Thyroid gland (tissue), 4 donors: ENCODE measurements at regions not wholly inside any gene's neighbourhood (a gene's known extent, or its start where the extent isn't known, plus 50 kb on each side); places are given as distances from the start of the nearest gene placed in this dataset.
"Not testable (repeated sequence)": the region's sequence is repeated elsewhere in the genome, so short reads cannot be mapped to it uniquely, and the experiment has no call there.

Source experiments
- DNase-seq, 2 donors: peaks; one replicate each; pipeline ENCODE4 v3.0.0-alpha.2; 2019
- H3K27ac ChIP-seq, 3 donors: fragments of 200-600 bp; sonication (generic); 1 replicate in 2 of 3; 2 replicates in 1 of 3; pipeline ENCODE4 v1.5.1; 2016 to 2019; ENCODE audit warnings: mild to moderate bottlenecking in 1 of 3, moderate library complexity in 1 of 3
- H3K27me3 ChIP-seq: fragments of 200-600 bp; sonication (generic); one replicate; pipeline ENCODE4 v1.5.1; 2019
- H3K36me3 ChIP-seq, 2 donors: fragments of 200-600 bp; sonication (generic); one replicate each; pipeline ENCODE4 v1.5.1; 2016 to 2019
- H3K4me1 ChIP-seq, 2 donors: fragments of 200-600 bp; sonication (generic); one replicate each; pipeline ENCODE4 v1.5.1; 2017 to 2019
- H3K4me3 ChIP-seq, 3 donors: fragments of 200-600 bp; sonication (generic); replicated peaks in 1 of 3; 1 replicate in 2 of 3; 2 replicates in 1 of 3; pipeline ENCODE4 v1.5.1; 2016; ENCODE audit warnings: mild to moderate bottlenecking in 1 of 3
- H3K9me3 ChIP-seq: fragments of 200-600 bp; sonication (generic); one replicate; pipeline ENCODE4 v1.5.1; 2017
- POLR2A ChIP-seq, 2 donors: fragments of 450-650 bp; IDR thresholded peaks; one replicate each; pipeline ENCODE4 v1.6.1; 2017; ENCODE audit warnings: antibody characterized with exemption in 2 of 2, mild to moderate bottlenecking in 2 of 2, moderate library complexity in 1 of 2
- WGBS, 2 donors: methylation state at CpG; one replicate each; pipeline ENCODE4 v1.1.5; 2017; 5-methylcytosine and 5-hydroxymethylcytosine counted together
- intact Hi-C: fragments of 100-400 bp; cut with DNase I; formaldehyde crosslinking; loops from one replicate; pipeline ENCODE4 v1.15.1; 2023
- TF ChIP-seq, protein P1 (sequence below), 6 experiments: fragments of 200-600 bp in 3 of 6; fragments of 450-650 bp in 3 of 6; sonication (generic) in 3 of 6; IDR thresholded peaks; one replicate each; pipeline ENCODE4 v1.5.1; 2016 to 2019; ENCODE audit warnings: antibody characterized with exemption in 6 of 6, mild to moderate bottlenecking in 2 of 6, inconsistent platforms in 1 of 6, moderate library complexity in 1 of 6

DNA sequence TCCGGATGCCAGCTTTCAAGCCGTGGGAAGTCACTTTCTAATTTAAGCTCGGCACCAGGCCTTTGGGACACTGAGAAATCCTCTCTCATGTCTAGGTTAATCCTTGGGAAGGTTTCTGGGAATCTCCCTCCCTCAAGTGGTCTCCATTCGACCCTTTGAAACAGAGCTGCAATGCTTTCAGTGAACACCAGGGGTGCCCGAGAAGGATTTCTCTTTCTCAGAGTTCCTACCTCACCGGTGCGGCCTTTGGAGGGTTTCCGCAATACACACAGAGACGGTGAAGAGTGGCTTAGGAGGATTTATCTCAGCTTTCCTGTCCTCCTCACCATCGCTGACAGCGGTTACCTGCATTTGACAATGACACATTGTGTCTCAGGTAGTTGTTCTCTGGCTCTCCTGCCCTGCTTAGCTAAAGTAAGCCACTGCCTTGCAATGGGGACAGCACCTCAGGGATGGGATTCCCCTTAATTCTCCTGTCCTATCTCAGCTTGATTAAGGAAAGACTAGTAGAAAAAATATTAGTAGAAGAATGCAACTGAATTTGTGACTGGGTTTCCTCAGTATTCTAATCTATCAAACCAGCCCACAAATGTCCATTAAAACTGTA lies 180.6 kb downstream of the GABRG2 start:
- no peak for TF ChIP-seq POLR2A (IDR thresholded peaks at IDR 0.05)
- TF ChIP-seq, protein P1, sequence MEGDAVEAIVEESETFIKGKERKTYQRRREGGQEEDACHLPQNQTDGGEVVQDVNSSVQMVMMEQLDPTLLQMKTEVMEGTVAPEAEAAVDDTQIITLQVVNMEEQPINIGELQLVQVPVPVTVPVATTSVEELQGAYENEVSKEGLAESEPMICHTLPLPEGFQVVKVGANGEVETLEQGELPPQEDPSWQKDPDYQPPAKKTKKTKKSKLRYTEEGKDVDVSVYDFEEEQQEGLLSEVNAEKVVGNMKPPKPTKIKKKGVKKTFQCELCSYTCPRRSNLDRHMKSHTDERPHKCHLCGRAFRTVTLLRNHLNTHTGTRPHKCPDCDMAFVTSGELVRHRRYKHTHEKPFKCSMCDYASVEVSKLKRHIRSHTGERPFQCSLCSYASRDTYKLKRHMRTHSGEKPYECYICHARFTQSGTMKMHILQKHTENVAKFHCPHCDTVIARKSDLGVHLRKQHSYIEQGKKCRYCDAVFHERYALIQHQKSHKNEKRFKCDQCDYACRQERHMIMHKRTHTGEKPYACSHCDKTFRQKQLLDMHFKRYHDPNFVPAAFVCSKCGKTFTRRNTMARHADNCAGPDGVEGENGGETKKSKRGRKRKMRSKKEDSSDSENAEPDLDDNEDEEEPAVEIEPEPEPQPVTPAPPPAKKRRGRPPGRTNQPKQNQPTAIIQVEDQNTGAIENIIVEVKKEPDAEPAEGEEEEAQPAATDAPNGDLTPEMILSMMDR (IDR thresholded peaks at IDR 0.05) = peak in 1 of 6 experiments; percentile 31
- no peak for DNase-seq
- WGBS, 2 donors = 61 to 68% methylated on average over 11 of the region's 11 CpGs
- Histone ChIP-seq H3K4me3 (no peak overlapping the region), H3K4me1 (no peaks in the 10 kb centered on the region), H3K27ac (no peak overlapping the region), H3K36me3 (no peaks in the 10 kb centered on the region), H3K9me3 (no peaks in the 10 kb centered on the region), H3K27me3 (no peaks in the 10 kb centered on the region)
- intact Hi-C loops = no loop called here

DNA sequence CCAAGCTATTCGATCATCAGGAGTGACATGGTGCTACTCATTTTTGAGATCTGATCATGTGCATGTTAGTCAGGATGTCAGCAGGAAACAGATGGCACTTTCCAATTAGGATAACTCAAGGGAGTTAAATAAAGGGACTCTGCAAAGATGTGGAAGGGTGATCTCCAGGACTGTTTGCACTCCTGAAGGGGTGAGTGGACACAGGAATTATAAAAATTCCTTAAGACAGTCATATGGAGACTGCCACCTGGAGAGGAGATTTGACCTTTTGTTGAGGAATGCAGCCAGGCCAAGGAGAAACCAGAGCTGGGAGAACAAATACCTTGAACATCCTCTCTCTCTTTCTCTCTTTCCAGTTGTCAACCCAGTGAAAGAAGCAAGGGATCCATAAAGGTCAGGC lies 189.1 kb downstream of the GABRG2 start:
- H3K9me3 ChIP-seq = no peaks in the 10 kb centered on the region
- TF ChIP-seq, protein P1 (IDR thresholded peaks at IDR 0.05) = no peak
- TF ChIP-seq POLR2A (IDR thresholded peaks at IDR 0.05) = no peak
- no peak overlapping the region for H3K27ac ChIP-seq
- intact Hi-C loops = no loop called here
- H3K36me3 ChIP-seq = no peaks in the 10 kb centered on the region
- H3K4me1 ChIP-seq = no peaks in the 10 kb centered on the region
- H3K4me3 ChIP-seq = no peak overlapping the region
- no peaks in the 10 kb centered on the region for H3K27me3 ChIP-seq
- DNase-seq = no peak
- WGBS, 2 donors = 78 to 83% methylated on average over 1 of the region's 1 CpG

DNA sequence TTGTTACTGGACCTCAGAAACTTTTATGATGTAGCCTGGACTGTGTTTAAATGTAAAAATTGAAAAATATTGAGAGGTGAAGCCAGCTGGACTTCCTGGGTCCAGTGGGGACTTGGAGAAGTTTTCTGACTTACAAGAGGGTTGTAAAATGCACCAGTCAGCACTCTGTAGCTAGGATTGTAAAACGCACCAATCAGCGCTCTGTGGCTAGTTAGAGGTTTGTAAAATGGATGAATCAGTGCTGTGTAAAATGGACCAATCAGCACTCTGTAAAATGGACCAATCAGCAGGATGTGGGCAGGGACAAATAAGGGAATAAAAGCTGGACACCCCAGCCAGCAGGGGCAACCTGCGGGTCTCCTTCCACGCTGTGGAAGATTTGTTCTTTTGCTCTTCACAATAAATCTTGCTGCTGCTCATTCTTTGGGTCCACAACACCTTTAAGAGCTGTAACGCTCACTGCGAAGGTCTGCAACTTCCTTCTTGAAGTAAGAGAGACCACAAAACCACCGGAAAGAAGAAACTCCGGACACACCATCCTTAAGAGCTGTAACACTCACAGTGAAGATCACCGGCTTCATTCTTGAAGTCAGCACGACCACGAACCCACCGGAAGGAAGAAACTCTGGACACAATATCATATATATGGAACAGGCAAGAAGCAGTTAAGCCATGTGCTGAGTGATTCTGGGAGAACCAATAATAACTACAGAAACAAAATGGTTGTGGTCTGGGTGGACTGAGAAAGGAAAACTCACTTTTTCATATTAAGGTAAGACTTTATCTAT lies 201.3 kb downstream of the GABRG2 start:
- DNase-seq = no peak
- TF ChIP-seq POLR2A (IDR thresholded peaks at IDR 0.05) = no peak
- TF ChIP-seq, protein P1 (IDR thresholded peaks at IDR 0.05) = no peak
- no peaks in the 10 kb centered on the region for H3K27me3 ChIP-seq
- 90% methylated on average over 12 of the region's 12 CpGs for WGBS, 2 donors
- no peaks in the 10 kb centered on the region for H3K36me3 ChIP-seq
- H3K4me3 ChIP-seq = no peak overlapping the region
- H3K27ac ChIP-seq = no peak overlapping the region
- no peaks in the 10 kb centered on the region for H3K9me3 ChIP-seq
- intact Hi-C loops = no loop called here
- H3K4me1 ChIP-seq = no peaks in the 10 kb centered on the region

- Histone ChIP-seq H3K27me3 (no peaks in the 10 kb centered on the region), H3K4me3 (no peak overlapping the region), H3K36me3 (no peaks in the 10 kb centered on the region), H3K9me3 (no peaks in the 10 kb centered on the region), H3K27ac (no peak overlapping the region), H3K4me1 (peaks cover 0 to 8% of the 10 kb centered on the region in 2 donors)
- intact Hi-C loops = no loop called here
- no peak for DNase-seq
- TF ChIP-seq POLR2A (IDR thresholded peaks at IDR 0.05) = no peak
- TF ChIP-seq, protein P1 (IDR thresholded peaks at IDR 0.05) = no peak
- WGBS, 2 donors = 90 to 100% methylated on average over 1 of the region's 1 CpG
Observed at GRCh38 chr5:162272417-162272816, 204.8 kb downstream of the GABRG2 start.

DNA sequence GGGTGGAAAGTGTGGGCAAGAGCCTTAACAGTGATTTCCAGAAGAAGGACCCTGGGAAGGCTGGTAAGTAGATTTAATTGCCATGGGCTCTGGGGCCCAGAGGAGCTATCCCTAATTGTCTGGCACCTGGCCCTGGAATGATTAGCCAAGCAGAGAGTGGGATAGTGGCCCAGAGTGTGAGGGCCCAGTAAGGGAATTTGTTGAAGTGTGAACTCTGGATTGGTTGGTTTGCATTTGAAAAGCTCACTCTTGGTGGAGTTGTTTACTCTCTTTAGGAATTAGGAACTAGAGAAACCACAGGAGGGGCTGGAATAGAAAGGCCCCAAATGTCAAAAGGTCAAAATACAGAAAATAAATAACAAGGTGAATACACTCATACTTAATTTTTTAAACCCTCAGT lies 207.1 kb downstream of the GABRG2 start:
- Histone ChIP-seq H3K4me1 (peaks cover 0 to 8% of the 10 kb centered on the region in 2 donors), H3K4me3 (no peak overlapping the region), H3K27ac (no peak overlapping the region), H3K36me3 (no peaks in the 10 kb centered on the region), H3K9me3 (no peaks in the 10 kb centered on the region), H3K27me3 (no peaks in the 10 kb centered on the region)
- TF ChIP-seq, protein P1 (IDR thresholded peaks at IDR 0.05) = no peak
- no peak for TF ChIP-seq POLR2A (IDR thresholded peaks at IDR 0.05)
- intact Hi-C loops = no loop called here
- DNase-seq = peak; percentile 34 to 54

DNA sequence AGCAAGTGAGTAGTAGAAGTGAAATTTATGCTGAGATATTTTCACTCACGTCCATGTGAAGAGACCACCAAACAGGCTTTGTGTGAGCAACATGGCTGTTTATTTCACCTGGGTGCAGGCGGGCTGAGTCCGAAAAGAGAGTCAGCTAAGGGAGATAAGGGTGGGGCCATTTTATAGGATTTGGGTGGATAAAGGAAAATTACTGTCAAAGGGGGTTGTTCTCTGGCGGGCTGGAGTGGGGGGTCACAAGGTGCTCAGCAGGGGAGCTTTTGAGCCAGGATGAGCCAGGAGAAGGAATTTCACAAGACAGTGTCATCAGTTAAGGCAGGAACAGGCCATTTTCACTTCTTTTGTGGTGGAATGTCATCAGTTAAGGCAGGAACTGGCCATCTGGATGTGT lies 207.8 kb downstream of the GABRG2 start:
- DNase-seq, H3K9me3 ChIP-seq, intact Hi-C loops, H3K27ac ChIP-seq, H3K27me3 ChIP-seq, H3K4me3 ChIP-seq, H3K36me3 ChIP-seq, H3K4me1 ChIP-seq: not testable (repeated sequence)
- WGBS, 2 donors = 88 to 90% methylated on average over 4 of the region's 4 CpGs
